B cell (primary cell): ENCODE measurements at regions not wholly inside any gene's neighbourhood (a gene's known extent, or its start where the extent isn't known, plus 50 kb on each side); places are given as distances from the start of the nearest gene placed in this dataset.

Experiments
- CTCF ChIP-seq: fragments of 200-600 bp; IDR thresholded peaks from one replicate; pipeline ENCODE4 v1.8.0; 2022; ENCODE audit warnings: antibody characterized with exemption, mild to moderate bottlenecking
- EZH2 ChIP-seq: IDR thresholded peaks from 2 replicates; pipeline ENCODE4 v1.6.1; 2012; ENCODE audit warnings: borderline replicate concordance, low read depth, mild to moderate bottlenecking, moderate library complexity, low read length; ENCODE audit not compliant: insufficient read depth, poor library complexity, severe bottlenecking

GRCh38 chr6:45718131-45718530 lies 297.5 kb downstream of the CLIC5 start:
- TF ChIP-seq CTCF (no peak), EZH2 (no peak)
